K562 (cell line): ENCODE measurements at regions not wholly inside any gene's neighbourhood (a gene's known extent, or its start where the extent isn't known, plus 50 kb on each side); places are given as distances from the start of the nearest gene placed in this dataset.
A peak's percentile ranks its signal among the peaks of the same experiment; 100 is the strongest.

ENCODE experiments used
- ATAC-seq: fragments of 200-7000 bp; cut with Tn5 transposase; 3 replicates; pipeline ENCODE4 v1.9.1; 2020; ENCODE audit warnings: moderate library complexity
- BruUV-seq: library from RNA; stranded (reverse); fragments of 400-500 nt; replicated peaks from 2 replicates; lab custom pipeline; 2021; lab: Mats Ljungman, UMichigan
- CTCF ChIA-PET: fragments of 300-600 bp; formaldehyde crosslinking; extraction: SDS; loops from one replicate; lab custom pipeline; 2021; ENCODE audit warnings: low intra/inter-chr PET ratio; lab: Yijun Ruan, JAX
- POLR2A ChIA-PET: fragments of 300-600, 350-650 bp; sonication (Branson Sonifier 250); formaldehyde crosslinking; extraction: SDS; loops from one replicate; lab custom pipeline; 2021; ENCODE audit warnings: antibody characterized with exemption, inconsistent platforms; lab: Yijun Ruan, JAX
- DNase-seq, 4 experiments: peaks; one replicate each; pipeline versions ENCODE4 v3.0.0 to v3.0.0-alpha.2; 2011 to 2018; ENCODE audit warnings: low spot score in 3 of 4, mixed read lengths in 3 of 4; ENCODE audit errors: extremely low read depth in 1 of 4
- FAIRE-seq: peaks from 2 replicates; lab custom pipeline; 2011; peaks lifted over from hg19 to GRCh38; lab: Jason Lieb, UNC
- H2AFZ ChIP-seq: 2 replicates; pipeline ENCODE4 v1.6.0; 2011; ENCODE audit warnings: low read depth, low read length, control low read depth, inconsistent platforms
- H3K27ac ChIP-seq: fragments of 200-600 bp; 3 replicates; pipeline ENCODE4 v1.8.0; 2011; ENCODE audit warnings: low read depth, mild to moderate bottlenecking, control low read depth, inconsistent platforms, low read length, moderate library complexity, mixed read lengths; ENCODE audit errors: extremely low read depth
- H3K27me3 ChIP-seq, 2 experiments: fragments of 300-600 bp in 1 of 2; 2 replicates in 1 of 2; 3 replicates in 1 of 2; pipeline versions ENCODE4 v1.6.0 to v1.8.0; 2011; ENCODE audit warnings: inconsistent platforms in 2 of 2, low read length in 2 of 2, mild to moderate bottlenecking in 1 of 2, mixed read lengths in 1 of 2, moderate library complexity in 1 of 2; ENCODE audit not compliant: control insufficient read depth in 2 of 2, insufficient read depth in 2 of 2
- H3K36me3 ChIP-seq: fragments of 300-600 bp; 3 replicates; pipeline ENCODE4 v1.8.0; 2011; ENCODE audit warnings: mild to moderate bottlenecking, low read length, inconsistent platforms; ENCODE audit not compliant: control insufficient read depth, insufficient read depth
- H3K4me1 ChIP-seq, 2 experiments: fragments of 200-600 bp in 1 of 2; replicated peaks in 1 of 2; 2 replicates in 1 of 2; 3 replicates in 1 of 2; pipeline versions ENCODE4 v1.5.1 to v1.8.0; 2011; ENCODE audit warnings: inconsistent platforms in 2 of 2, low read length in 2 of 2, mild to moderate bottlenecking in 1 of 2, mixed read lengths in 1 of 2, moderate library complexity in 1 of 2; ENCODE audit not compliant: control insufficient read depth in 2 of 2, insufficient read depth in 2 of 2
- H3K4me2 ChIP-seq: 2 replicates; pipeline ENCODE4 v1.6.1; 2011; ENCODE audit warnings: low read length, control low read depth, inconsistent platforms, mixed read lengths; ENCODE audit not compliant: insufficient read depth
- H3K4me3 ChIP-seq: fragments of 200-600 bp; sonication (generic), shearing (Covaris generic); 2 replicates; pipeline ENCODE4 v1.5.1; 2016; ENCODE audit warnings: control low read depth, inconsistent platforms
- H3K79me2 ChIP-seq: fragments of 200-600 bp; 3 replicates; pipeline ENCODE4 v1.8.0; 2011; ENCODE audit warnings: low read length, inconsistent platforms; ENCODE audit not compliant: control insufficient read depth, insufficient read depth
- H3K9ac ChIP-seq, 2 experiments: 2 replicates each; pipeline versions ENCODE4 v1.6.0 to v1.6.1; 2011; ENCODE audit warnings: low read depth in 2 of 2, low read length in 2 of 2, control low read depth in 1 of 2, inconsistent platforms in 1 of 2, mild to moderate bottlenecking in 1 of 2, mixed read lengths in 1 of 2; ENCODE audit not compliant: insufficient read depth in 1 of 2
- H3K9me1 ChIP-seq: one replicate; pipeline ENCODE4 v1.6.0; 2011; ENCODE audit warnings: inconsistent platforms, mild to moderate bottlenecking, low read length, moderate library complexity; ENCODE audit not compliant: control insufficient read depth, insufficient read depth
- H3K9me3 ChIP-seq: replicated peaks from 2 replicates; pipeline ENCODE4 v1.5.1; 2011; ENCODE audit warnings: low read depth, low read length, inconsistent platforms; ENCODE audit not compliant: control insufficient read depth, insufficient read depth
- H4K20me1 ChIP-seq: replicated peaks from 2 replicates; pipeline ENCODE4 v1.6.1; 2011; ENCODE audit warnings: low read length, inconsistent platforms, mixed read lengths; ENCODE audit not compliant: control insufficient read depth, insufficient read depth
- CEBPG ChIP-seq, 3 experiments: fragments of 200-800 bp in 1 of 3; sonication (Bioruptor generic) in 1 of 3; sonication (generic) in 1 of 3; formaldehyde crosslinking in 1 of 3; IDR thresholded peaks in 2 of 3; conservative IDR thresholded peaks in 1 of 3; 2 replicates each; pipeline versions ENCODE4 v1.6.1 to v1.8.0; 2016 to 2022; ENCODE audit warnings: missing compliant biosample characterization in 2 of 3, missing genetic modification characterization in 2 of 3, mild to moderate bottlenecking in 1 of 3, missing genetic modification reagents in 1 of 3
- KDM2B ChIP-seq: fragments of 250-450 bp; sonication (Bioruptor Pico); IDR thresholded peaks from 2 replicates; pipeline ENCODE4 v1.8.0; 2021; ENCODE audit warnings: mild to moderate bottlenecking, moderate library complexity
- KLF16 ChIP-seq: IDR thresholded peaks from 2 replicates; pipeline ENCODE4 v1.6.1; 2016; ENCODE audit warnings: antibody characterized with exemption
- ZC3H11A ChIP-seq: IDR thresholded peaks from 2 replicates; pipeline ENCODE4 v1.6.1; 2012; ENCODE audit warnings: low read depth, low read length, improper control_type of control experiment
- WGBS: fragments of 100-300 bp; shearing (Covaris generic); methylation state at CpG from one replicate; pipeline ENCODE4 v1.1.6; 2016; ENCODE audit warnings: low coverage, mixed read lengths; ENCODE audit not compliant: insufficient coverage; ENCODE audit errors: missing lambda C conversion rate; 5-methylcytosine and 5-hydroxymethylcytosine counted together
- in situ Hi-C: fragments of 300-500 bp; cut with MboI; formaldehyde crosslinking; loops from 4 replicates; pipeline ENCODE4 v1.15.0; 2018; ENCODE audit warnings: inconsistent platforms, mixed read lengths
- intact Hi-C: fragments of 100-400 bp; cut with micrococcal nuclease; formaldehyde crosslinking; loops from 2 replicates; pipeline ENCODE4 v1.14.2; 2022
- TF ChIP-seq, protein P1 (sequence below): fragments of 250-450 bp; sonication (Bioruptor Pico); IDR thresholded peaks from 2 replicates; pipeline ENCODE4 v1.4.0; 2020; ENCODE audit warnings: mild to moderate bottlenecking, moderate library complexity
- TF ChIP-seq, protein P2 (sequence below), 2 experiments: fragments of 450-650 bp in 1 of 2; sonication (generic) in 1 of 2; formaldehyde crosslinking in 1 of 2; IDR thresholded peaks in 1 of 2; conservative IDR thresholded peaks in 1 of 2; 2 replicates each; pipeline versions ENCODE4 v1.6.1 to v1.8.1; 2016 to 2023; ENCODE audit warnings: mild to moderate bottlenecking in 2 of 2, moderate library complexity in 2 of 2, inconsistent platforms in 1 of 2, missing genetic modification reagents in 1 of 2
- TF ChIP-seq, protein P3 (sequence below): fragments of 450-650 bp; IDR thresholded peaks from 2 replicates; pipeline ENCODE4 v1.6.1; 2016; ENCODE audit warnings: missing biosample characterization, missing genetic modification characterization
- TF ChIP-seq, protein P4 (sequence below): fragments of 450-650 bp; formaldehyde crosslinking; IDR thresholded peaks from 2 replicates; pipeline ENCODE4 v1.4.0; 2022; ENCODE audit warnings: mild to moderate bottlenecking, moderate library complexity

DNA sequence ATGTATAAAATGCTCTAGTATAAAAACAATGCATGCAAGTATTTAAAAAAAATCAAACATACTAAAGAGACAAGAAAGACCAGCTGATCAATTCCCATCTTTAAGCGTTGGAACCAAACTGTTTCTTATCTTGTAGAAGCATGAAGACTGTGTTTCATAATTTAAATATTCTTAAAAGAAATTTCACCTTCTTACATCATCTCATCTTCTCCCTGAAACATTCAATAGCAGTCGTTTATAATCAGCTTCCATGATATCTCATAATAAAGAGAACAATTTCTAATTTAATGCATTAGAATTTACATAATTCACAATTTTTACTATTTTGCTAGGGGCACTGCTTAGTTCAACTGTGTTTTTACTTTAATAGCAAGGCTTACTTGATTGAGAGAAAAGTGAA lies 468.1 kb upstream of the MARCKS start:
- TF ChIP-seq ZC3H11A (no peak), KLF16 (no peak), CEBPG (CRISPR knock-in tag; IDR thresholded peaks at IDR 0.05) (no peak), CEBPG (tag; conservative IDR thresholded peaks at IDR 0.05 in 1 of 2, IDR thresholded peaks at IDR 0.05 in 1 of 2) (peak; percentile 47 to 59; a peak in 2 of 4 replicates), KDM2B (no peak)
- TF ChIP-seq, protein P1, sequence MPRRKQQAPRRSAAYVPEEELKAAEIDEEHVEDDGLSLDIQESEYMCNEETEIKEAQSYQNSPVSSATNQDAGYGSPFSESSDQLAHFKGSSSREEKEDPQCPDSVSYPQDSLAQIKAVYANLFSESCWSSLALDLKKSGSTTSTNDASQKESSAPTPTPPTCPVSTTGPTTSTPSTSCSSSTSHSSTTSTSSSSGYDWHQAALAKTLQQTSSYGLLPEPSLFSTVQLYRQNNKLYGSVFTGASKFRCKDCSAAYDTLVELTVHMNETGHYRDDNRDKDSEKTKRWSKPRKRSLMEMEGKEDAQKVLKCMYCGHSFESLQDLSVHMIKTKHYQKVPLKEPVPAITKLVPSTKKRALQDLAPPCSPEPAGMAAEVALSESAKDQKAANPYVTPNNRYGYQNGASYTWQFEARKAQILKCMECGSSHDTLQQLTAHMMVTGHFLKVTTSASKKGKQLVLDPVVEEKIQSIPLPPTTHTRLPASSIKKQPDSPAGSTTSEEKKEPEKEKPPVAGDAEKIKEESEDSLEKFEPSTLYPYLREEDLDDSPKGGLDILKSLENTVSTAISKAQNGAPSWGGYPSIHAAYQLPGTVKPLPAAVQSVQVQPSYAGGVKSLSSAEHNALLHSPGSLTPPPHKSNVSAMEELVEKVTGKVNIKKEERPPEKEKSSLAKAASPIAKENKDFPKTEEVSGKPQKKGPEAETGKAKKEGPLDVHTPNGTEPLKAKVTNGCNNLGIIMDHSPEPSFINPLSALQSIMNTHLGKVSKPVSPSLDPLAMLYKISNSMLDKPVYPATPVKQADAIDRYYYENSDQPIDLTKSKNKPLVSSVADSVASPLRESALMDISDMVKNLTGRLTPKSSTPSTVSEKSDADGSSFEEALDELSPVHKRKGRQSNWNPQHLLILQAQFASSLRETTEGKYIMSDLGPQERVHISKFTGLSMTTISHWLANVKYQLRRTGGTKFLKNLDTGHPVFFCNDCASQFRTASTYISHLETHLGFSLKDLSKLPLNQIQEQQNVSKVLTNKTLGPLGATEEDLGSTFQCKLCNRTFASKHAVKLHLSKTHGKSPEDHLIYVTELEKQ (CRISPR knock-in tag), result no peak
- TF ChIP-seq, protein P2, sequence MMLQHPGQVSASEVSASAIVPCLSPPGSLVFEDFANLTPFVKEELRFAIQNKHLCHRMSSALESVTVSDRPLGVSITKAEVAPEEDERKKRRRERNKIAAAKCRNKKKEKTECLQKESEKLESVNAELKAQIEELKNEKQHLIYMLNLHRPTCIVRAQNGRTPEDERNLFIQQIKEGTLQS (IDR thresholded peaks at IDR 0.05), result peak; percentile 28; the same call in 1 of the 2 replicates
- TF ChIP-seq, protein P2 (CRISPR knock-in tag; conservative IDR thresholded peaks at IDR 0.05), result no peak
- TF ChIP-seq, protein P3, sequence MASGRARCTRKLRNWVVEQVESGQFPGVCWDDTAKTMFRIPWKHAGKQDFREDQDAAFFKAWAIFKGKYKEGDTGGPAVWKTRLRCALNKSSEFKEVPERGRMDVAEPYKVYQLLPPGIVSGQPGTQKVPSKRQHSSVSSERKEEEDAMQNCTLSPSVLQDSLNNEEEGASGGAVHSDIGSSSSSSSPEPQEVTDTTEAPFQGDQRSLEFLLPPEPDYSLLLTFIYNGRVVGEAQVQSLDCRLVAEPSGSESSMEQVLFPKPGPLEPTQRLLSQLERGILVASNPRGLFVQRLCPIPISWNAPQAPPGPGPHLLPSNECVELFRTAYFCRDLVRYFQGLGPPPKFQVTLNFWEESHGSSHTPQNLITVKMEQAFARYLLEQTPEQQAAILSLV (tag), result no peak
- TF ChIP-seq, protein P4, sequence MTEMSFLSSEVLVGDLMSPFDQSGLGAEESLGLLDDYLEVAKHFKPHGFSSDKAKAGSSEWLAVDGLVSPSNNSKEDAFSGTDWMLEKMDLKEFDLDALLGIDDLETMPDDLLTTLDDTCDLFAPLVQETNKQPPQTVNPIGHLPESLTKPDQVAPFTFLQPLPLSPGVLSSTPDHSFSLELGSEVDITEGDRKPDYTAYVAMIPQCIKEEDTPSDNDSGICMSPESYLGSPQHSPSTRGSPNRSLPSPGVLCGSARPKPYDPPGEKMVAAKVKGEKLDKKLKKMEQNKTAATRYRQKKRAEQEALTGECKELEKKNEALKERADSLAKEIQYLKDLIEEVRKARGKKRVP (CRISPR knock-in tag), result 0 out of 2 replicates have a peak, but pooled peaks have one; percentile 23
- Histone ChIP-seq H3K4me1 (no peaks in the 10 kb centered on the region), H3K9me3 (no peaks in the 10 kb centered on the region), H3K27ac (no peak overlapping the region), H3K4me2 (no peak overlapping the region), H3K4me3 (no peak overlapping the region), H2AFZ (no peak overlapping the region), H3K9ac (no peak overlapping the region), H4K20me1 (no peaks in the 10 kb centered on the region), H3K9me1 (no peaks in the 10 kb centered on the region), H3K27me3 (no peaks in the 10 kb centered on the region), H3K79me2 (no peaks in the 10 kb centered on the region), H3K36me3 (no peaks in the 10 kb centered on the region)
- ChIA-PET POLR2A (no interaction called here), CTCF (no interaction called here)
- in situ Hi-C loops (no loop called here), intact Hi-C loops (no loop called here)
- FAIRE-seq, result no peak
- no TSS peak for BruUV-seq
- DNase-seq, result no peak
- no peak for ATAC-seq
- 0% methylated on average over 2 of the region's 2 CpGs for WGBS
